BLaER1 treated with 17β-estradiol and CSF1 and Interleukin-3, amounts not matched to agents 10 nM and 100 nM (cell line): ENCODE measurements at regions not wholly inside any gene's neighbourhood (a gene's known extent, or its start where the extent isn't known, plus 50 kb on each side); places are given as distances from the start of the nearest gene placed in this dataset.
"Not testable (repeated sequence)": the region's sequence is repeated elsewhere in the genome, so short reads cannot be mapped to it uniquely, and the experiment has no call there.

ENCODE experiments used
- H3K27ac ChIP-seq, 11 experiments: shearing (Covaris generic); formaldehyde crosslinking; 2 replicates each; pipeline ENCODE4 v1.8.1; 2022
- H3K27me3 ChIP-seq, 11 experiments: shearing (Covaris generic); formaldehyde crosslinking; 2 replicates each; pipeline ENCODE4 v1.8.1; 2022
- H3K36me3 ChIP-seq, 11 experiments: shearing (Covaris generic); formaldehyde crosslinking; 2 replicates each; pipeline ENCODE4 v1.8.1; 2022
- H3K4me1 ChIP-seq, 10 experiments: shearing (Covaris generic); formaldehyde crosslinking; 2 replicates each; pipeline ENCODE4 v1.8.1; 2022
- H3K4me2 ChIP-seq, 11 experiments: shearing (Covaris generic); formaldehyde crosslinking; 2 replicates each; pipeline ENCODE4 v1.8.1; 2022
- H3K4me3 ChIP-seq, 10 experiments: shearing (Covaris generic); formaldehyde crosslinking; 2 replicates each; pipeline ENCODE4 v1.8.1; 2022
- H3K9ac ChIP-seq, 11 experiments: shearing (Covaris generic); formaldehyde crosslinking; 2 replicates each; pipeline ENCODE4 v1.8.1; 2022
- H3K9me3 ChIP-seq, 11 experiments: shearing (Covaris generic); formaldehyde crosslinking; replicated peaks in 1 of 11; 2 replicates each; pipeline ENCODE4 v1.8.1; 2022
- H4K20me1 ChIP-seq, 11 experiments: shearing (Covaris generic); formaldehyde crosslinking; 2 replicates each; pipeline ENCODE4 v1.8.1; 2022
- Cebpa-rat ChIP-seq, 11 experiments: shearing (Covaris generic); IDR thresholded peaks; 2 replicates each; pipeline ENCODE4 v1.8.1; 2022

GRCh38 chr7:104074529-104074928, 85.1 kb upstream of the RELN start:
- no peak for TF ChIP-seq Cebpa-rat (IDR thresholded peaks at IDR 0.05)
- Histone ChIP-seq H3K4me2 (no peak overlapping the region), H3K27ac (no peak overlapping the region), H3K27me3 (no peaks in the 10 kb centered on the region), H3K9me3 (peaks cover 0 to 11% (median 7%) of the 10 kb centered on the region in 11 experiments; a peak in 7 of 22 replicates), H4K20me1 (no peaks in the 10 kb centered on the region), H3K4me3 (no peak overlapping the region), H3K4me1 (no peaks in the 10 kb centered on the region), H3K9ac (no peak overlapping the region), H3K36me3 (no peaks in the 10 kb centered on the region)

GRCh38 chr7:104071641-104072040, 82.2 kb upstream of the RELN start:
- H3K27me3 ChIP-seq, H4K20me1 ChIP-seq, H3K27ac ChIP-seq, H3K4me2 ChIP-seq, H3K9ac ChIP-seq, H3K4me1 ChIP-seq, H3K36me3 ChIP-seq, H3K4me3 ChIP-seq: not testable (repeated sequence)
- H3K9me3 ChIP-seq, result peaks cover 0 to 13% (median 7%) of the 10 kb centered on the region in 11 experiments; a peak in 9 of 22 replicates

GRCh38 chr7:104065491-104065890, 76.0 kb upstream of the RELN start:
- H3K4me3 ChIP-seq, result no peak overlapping the region
- no peak for TF ChIP-seq Cebpa-rat (IDR thresholded peaks at IDR 0.05)
- no peaks in the 10 kb centered on the region for H3K27me3 ChIP-seq
- H3K36me3 ChIP-seq, result no peaks in the 10 kb centered on the region
- H3K4me1 ChIP-seq, result no peaks in the 10 kb centered on the region
- no peak overlapping the region for H3K9ac ChIP-seq
- no peak overlapping the region for H3K27ac ChIP-seq
- no peaks in the 10 kb centered on the region for H4K20me1 ChIP-seq
- peaks cover 0 to 6% (median 0%) of the 10 kb centered on the region in 11 experiments; a peak in 3 of 22 replicates for H3K9me3 ChIP-seq
- no peak overlapping the region for H3K4me2 ChIP-seq

- Histone ChIP-seq H3K27ac (no peak overlapping the region), H3K9ac (no peak overlapping the region), H3K36me3 (no peaks in the 10 kb centered on the region), H4K20me1 (no peaks in the 10 kb centered on the region), H3K27me3 (no peaks in the 10 kb centered on the region), H3K4me1 (no peaks in the 10 kb centered on the region), H3K4me3 (no peak overlapping the region), H3K4me2 (no peak overlapping the region), H3K9me3 (peaks cover 0 to 6% (median 0%) of the 10 kb centered on the region in 11 experiments; a peak in 3 of 22 replicates)
- TF ChIP-seq Cebpa-rat (IDR thresholded peaks at IDR 0.05), result no peak
Observed at GRCh38 chr7:104064969-104065387, 75.5 kb upstream of the RELN start.

- H3K9ac ChIP-seq, H4K20me1 ChIP-seq, H3K4me3 ChIP-seq, H3K4me2 ChIP-seq, H3K27me3 ChIP-seq, H3K36me3 ChIP-seq, H3K27ac ChIP-seq, H3K9me3 ChIP-seq, H3K4me1 ChIP-seq: not testable (repeated sequence)
Observed at GRCh38 chr7:104063797-104064196, 74.3 kb upstream of the RELN start.

GRCh38 chr7:104061652-104062051, 72.2 kb upstream of the RELN start:
- H3K4me2 ChIP-seq, result no peak overlapping the region
- no peaks in the 10 kb centered on the region for H3K4me1 ChIP-seq
- TF ChIP-seq Cebpa-rat (IDR thresholded peaks at IDR 0.05), result no peak
- no peak overlapping the region for H3K4me3 ChIP-seq
- H3K27ac ChIP-seq, result no peak overlapping the region
- H3K36me3 ChIP-seq, result no peaks in the 10 kb centered on the region
- no peak overlapping the region for H3K9ac ChIP-seq
- H3K27me3 ChIP-seq, result no peaks in the 10 kb centered on the region
- H3K9me3 ChIP-seq, result no peaks in the 10 kb centered on the region; a peak in 1 of 22 replicates
- H4K20me1 ChIP-seq, result no peaks in the 10 kb centered on the region

- not testable (repeated sequence) for H3K4me3 ChIP-seq, H3K9me3 ChIP-seq, H3K9ac ChIP-seq, H3K36me3 ChIP-seq, H3K27me3 ChIP-seq, H4K20me1 ChIP-seq, H3K4me2 ChIP-seq, H3K27ac ChIP-seq, H3K4me1 ChIP-seq
Observed at GRCh38 chr7:104059837-104060236, 70.4 kb upstream of the RELN start.

GRCh38 chr7:104059103-104059502, 69.6 kb upstream of the RELN start:
- Histone ChIP-seq H3K4me2 (no peak overlapping the region), H4K20me1 (no peaks in the 10 kb centered on the region), H3K27me3 (no peaks in the 10 kb centered on the region), H3K9ac (no peak overlapping the region), H3K4me3 (no peak overlapping the region), H3K9me3 (no peaks in the 10 kb centered on the region; a peak in 1 of 22 replicates), H3K36me3 (no peaks in the 10 kb centered on the region), H3K27ac (no peak overlapping the region), H3K4me1 (no peaks in the 10 kb centered on the region)
- TF ChIP-seq Cebpa-rat (IDR thresholded peaks at IDR 0.05), result no peak

- no peaks in the 10 kb centered on the region for H3K9me3 ChIP-seq
- H3K27me3 ChIP-seq, result no peaks in the 10 kb centered on the region
Observed at GRCh38 chr7:104054362-104054761, 64.9 kb upstream of the RELN start.

GRCh38 chr7:104052979-104053378, 63.5 kb upstream of the RELN start:
- no peak for TF ChIP-seq Cebpa-rat (IDR thresholded peaks at IDR 0.05)
- Histone ChIP-seq H3K9ac (no peak overlapping the region), H3K27ac (no peak overlapping the region), H3K4me2 (no peak overlapping the region), H3K36me3 (no peaks in the 10 kb centered on the region), H4K20me1 (no peaks in the 10 kb centered on the region), H3K27me3 (no peaks in the 10 kb centered on the region), H3K4me3 (no peak overlapping the region), H3K9me3 (no peaks in the 10 kb centered on the region), H3K4me1 (no peaks in the 10 kb centered on the region)

More at GRCh38 chr7:104054362-104054761, 64.9 kb upstream of the RELN start:
- Histone ChIP-seq H3K36me3 (no peaks in the 10 kb centered on the region), H3K4me3 (no peak overlapping the region), H3K4me1 (no peaks in the 10 kb centered on the region), H4K20me1 (no peaks in the 10 kb centered on the region), H3K4me2 (no peak overlapping the region), H3K9ac (no peak overlapping the region), H3K27ac (no peak overlapping the region)
- no peak for TF ChIP-seq Cebpa-rat (IDR thresholded peaks at IDR 0.05)

GRCh38 chr7:104048055-104048454, 58.6 kb upstream of the RELN start:
- no peak overlapping the region for H3K4me2 ChIP-seq
- no peaks in the 10 kb centered on the region for H3K27me3 ChIP-seq
- H3K27ac ChIP-seq, result no peak overlapping the region
- TF ChIP-seq Cebpa-rat (IDR thresholded peaks at IDR 0.05), result no peak
- no peaks in the 10 kb centered on the region for H4K20me1 ChIP-seq
- H3K4me3 ChIP-seq, result no peak overlapping the region
- no peaks in the 10 kb centered on the region for H3K36me3 ChIP-seq
- H3K9ac ChIP-seq, result no peak overlapping the region
- no peaks in the 10 kb centered on the region for H3K4me1 ChIP-seq
- H3K9me3 ChIP-seq, result no peaks in the 10 kb centered on the region
